K562 (cell line): ENCODE measurements at regions not wholly inside any gene's neighbourhood (a gene's known extent, or its start where the extent isn't known, plus 50 kb on each side); places are given as distances from the start of the nearest gene placed in this dataset.

Experiments used
- ATAC-seq: fragments of 200-7000 bp; cut with Tn5 transposase; 3 replicates; pipeline ENCODE4 v1.9.1; 2020; ENCODE audit warnings: moderate library complexity
- BruUV-seq: library from RNA; stranded (reverse); fragments of 400-500 nt; replicated peaks from 2 replicates; lab custom pipeline; 2021; lab: Mats Ljungman, UMichigan
- CTCF ChIA-PET: fragments of 300-600 bp; formaldehyde crosslinking; extraction: SDS; loops from one replicate; lab custom pipeline; 2021; ENCODE audit warnings: low intra/inter-chr PET ratio; lab: Yijun Ruan, JAX
- POLR2A ChIA-PET: fragments of 300-600, 350-650 bp; sonication (Branson Sonifier 250); formaldehyde crosslinking; extraction: SDS; loops from one replicate; lab custom pipeline; 2021; ENCODE audit warnings: antibody characterized with exemption, inconsistent platforms; lab: Yijun Ruan, JAX
- DNase-seq, 4 experiments: peaks; one replicate each; pipeline versions ENCODE4 v3.0.0 to v3.0.0-alpha.2; 2011 to 2018; ENCODE audit warnings: low spot score in 3 of 4, mixed read lengths in 3 of 4; ENCODE audit errors: extremely low read depth in 1 of 4
- FAIRE-seq: peaks from 2 replicates; lab custom pipeline; 2011; peaks lifted over from hg19 to GRCh38; lab: Jason Lieb, UNC
- H2AFZ ChIP-seq: 2 replicates; pipeline ENCODE4 v1.6.0; 2011; ENCODE audit warnings: low read depth, low read length, control low read depth, inconsistent platforms
- H3K27ac ChIP-seq: fragments of 200-600 bp; 3 replicates; pipeline ENCODE4 v1.8.0; 2011; ENCODE audit warnings: low read depth, mild to moderate bottlenecking, control low read depth, inconsistent platforms, low read length, moderate library complexity, mixed read lengths; ENCODE audit errors: extremely low read depth
- H3K27me3 ChIP-seq, 2 experiments: fragments of 300-600 bp in 1 of 2; 2 replicates in 1 of 2; 3 replicates in 1 of 2; pipeline versions ENCODE4 v1.6.0 to v1.8.0; 2011; ENCODE audit warnings: inconsistent platforms in 2 of 2, low read length in 2 of 2, mild to moderate bottlenecking in 1 of 2, mixed read lengths in 1 of 2, moderate library complexity in 1 of 2; ENCODE audit not compliant: control insufficient read depth in 2 of 2, insufficient read depth in 2 of 2
- H3K36me3 ChIP-seq: fragments of 300-600 bp; 3 replicates; pipeline ENCODE4 v1.8.0; 2011; ENCODE audit warnings: mild to moderate bottlenecking, low read length, inconsistent platforms; ENCODE audit not compliant: control insufficient read depth, insufficient read depth
- H3K4me1 ChIP-seq, 2 experiments: fragments of 200-600 bp in 1 of 2; replicated peaks in 1 of 2; 2 replicates in 1 of 2; 3 replicates in 1 of 2; pipeline versions ENCODE4 v1.5.1 to v1.8.0; 2011; ENCODE audit warnings: inconsistent platforms in 2 of 2, low read length in 2 of 2, mild to moderate bottlenecking in 1 of 2, mixed read lengths in 1 of 2, moderate library complexity in 1 of 2; ENCODE audit not compliant: control insufficient read depth in 2 of 2, insufficient read depth in 2 of 2
- H3K4me2 ChIP-seq: 2 replicates; pipeline ENCODE4 v1.6.1; 2011; ENCODE audit warnings: low read length, control low read depth, inconsistent platforms, mixed read lengths; ENCODE audit not compliant: insufficient read depth
- H3K4me3 ChIP-seq: fragments of 200-600 bp; sonication (generic), shearing (Covaris generic); 2 replicates; pipeline ENCODE4 v1.5.1; 2016; ENCODE audit warnings: control low read depth, inconsistent platforms
- H3K79me2 ChIP-seq: fragments of 200-600 bp; 3 replicates; pipeline ENCODE4 v1.8.0; 2011; ENCODE audit warnings: low read length, inconsistent platforms; ENCODE audit not compliant: control insufficient read depth, insufficient read depth
- H3K9ac ChIP-seq, 2 experiments: 2 replicates each; pipeline versions ENCODE4 v1.6.0 to v1.6.1; 2011; ENCODE audit warnings: low read depth in 2 of 2, low read length in 2 of 2, control low read depth in 1 of 2, inconsistent platforms in 1 of 2, mild to moderate bottlenecking in 1 of 2, mixed read lengths in 1 of 2; ENCODE audit not compliant: insufficient read depth in 1 of 2
- H3K9me1 ChIP-seq: one replicate; pipeline ENCODE4 v1.6.0; 2011; ENCODE audit warnings: inconsistent platforms, mild to moderate bottlenecking, low read length, moderate library complexity; ENCODE audit not compliant: control insufficient read depth, insufficient read depth
- H3K9me3 ChIP-seq: replicated peaks from 2 replicates; pipeline ENCODE4 v1.5.1; 2011; ENCODE audit warnings: low read depth, low read length, inconsistent platforms; ENCODE audit not compliant: control insufficient read depth, insufficient read depth
- H4K20me1 ChIP-seq: replicated peaks from 2 replicates; pipeline ENCODE4 v1.6.1; 2011; ENCODE audit warnings: low read length, inconsistent platforms, mixed read lengths; ENCODE audit not compliant: control insufficient read depth, insufficient read depth
- CBFB ChIP-seq: sonication (generic); formaldehyde crosslinking; IDR thresholded peaks from 2 replicates; pipeline ENCODE4 v1.4.0; 2020; ENCODE audit warnings: mild to moderate bottlenecking, missing genetic modification reagents
- HSF4 ChIP-seq: fragments of 250-450 bp; sonication (Bioruptor Pico); IDR thresholded peaks from 2 replicates; pipeline ENCODE4 v2.1.2; 2022; ENCODE audit warnings: mild to moderate bottlenecking, moderate library complexity, borderline replicate concordance
- JUND ChIP-seq, 2 experiments: IDR thresholded peaks; 2 replicates in 1 of 2; 3 replicates in 1 of 2; pipeline ENCODE4 v1.6.1; 2011; ENCODE audit warnings: borderline replicate concordance in 2 of 2, low read depth in 2 of 2, low read length in 2 of 2, improper control_type of control experiment in 1 of 2, missing biosample characterization in 1 of 2, missing genetic modification characterization in 1 of 2, missing genetic modification reagents in 1 of 2
- MAFF ChIP-seq: IDR thresholded peaks from 2 replicates; pipeline ENCODE4 v1.6.1; 2012; ENCODE audit warnings: low read length, improper control_type of control experiment
- NEUROD1 ChIP-seq: fragments of 150-350 bp; IDR thresholded peaks from 2 replicates; pipeline ENCODE4 v1.6.1; 2014; ENCODE audit warnings: borderline replicate concordance, low read length, low read depth; ENCODE audit not compliant: partially characterized antibody
- PRMT5 ChIP-seq: sonication (generic); formaldehyde crosslinking; IDR thresholded peaks from 2 replicates; pipeline ENCODE4 v1.5.0; 2020; ENCODE audit warnings: missing genetic modification reagents
- RBM34 ChIP-seq: fragments of 200-400 bp; formaldehyde crosslinking; IDR thresholded peaks from 2 replicates; pipeline ENCODE4 v1.6.1; 2018; ENCODE audit warnings: low read length, borderline replicate concordance; ENCODE audit not compliant: insufficient read depth
- TCF7 ChIP-seq: sonication (generic); IDR thresholded peaks from 2 replicates; pipeline ENCODE4 v1.6.1; 2016; ENCODE audit warnings: antibody characterized with exemption, borderline replicate concordance
- XRCC5 ChIP-seq: fragments of 200-400 bp; formaldehyde crosslinking; IDR thresholded peaks from 2 replicates; pipeline ENCODE4 v1.6.1; 2017; ENCODE audit warnings: low read depth, mild to moderate bottlenecking, low read length
- ZBTB33 ChIP-seq: sonication (generic); formaldehyde crosslinking; IDR thresholded peaks from 2 replicates; pipeline ENCODE4 v1.8.1; 2023; ENCODE audit warnings: mild to moderate bottlenecking, missing genetic modification reagents
- ZNF24 ChIP-seq: fragments of 450-650 bp; IDR thresholded peaks from 2 replicates; pipeline ENCODE4 v1.6.1; 2016
- WGBS: fragments of 100-300 bp; shearing (Covaris generic); methylation state at CpG from one replicate; pipeline ENCODE4 v1.1.6; 2016; ENCODE audit warnings: low coverage, mixed read lengths; ENCODE audit not compliant: insufficient coverage; ENCODE audit errors: missing lambda C conversion rate; 5-methylcytosine and 5-hydroxymethylcytosine counted together
- in situ Hi-C: fragments of 300-500 bp; cut with MboI; formaldehyde crosslinking; loops from 4 replicates; pipeline ENCODE4 v1.15.0; 2018; ENCODE audit warnings: inconsistent platforms, mixed read lengths
- intact Hi-C: fragments of 100-400 bp; cut with micrococcal nuclease; formaldehyde crosslinking; loops from 2 replicates; pipeline ENCODE4 v1.14.2; 2022
- TF ChIP-seq, protein P1 (sequence below): fragments of 450-650 bp; formaldehyde crosslinking; IDR thresholded peaks from 2 replicates; pipeline ENCODE4 v1.4.0; 2022; ENCODE audit warnings: missing genetic modification characterization

DNA sequence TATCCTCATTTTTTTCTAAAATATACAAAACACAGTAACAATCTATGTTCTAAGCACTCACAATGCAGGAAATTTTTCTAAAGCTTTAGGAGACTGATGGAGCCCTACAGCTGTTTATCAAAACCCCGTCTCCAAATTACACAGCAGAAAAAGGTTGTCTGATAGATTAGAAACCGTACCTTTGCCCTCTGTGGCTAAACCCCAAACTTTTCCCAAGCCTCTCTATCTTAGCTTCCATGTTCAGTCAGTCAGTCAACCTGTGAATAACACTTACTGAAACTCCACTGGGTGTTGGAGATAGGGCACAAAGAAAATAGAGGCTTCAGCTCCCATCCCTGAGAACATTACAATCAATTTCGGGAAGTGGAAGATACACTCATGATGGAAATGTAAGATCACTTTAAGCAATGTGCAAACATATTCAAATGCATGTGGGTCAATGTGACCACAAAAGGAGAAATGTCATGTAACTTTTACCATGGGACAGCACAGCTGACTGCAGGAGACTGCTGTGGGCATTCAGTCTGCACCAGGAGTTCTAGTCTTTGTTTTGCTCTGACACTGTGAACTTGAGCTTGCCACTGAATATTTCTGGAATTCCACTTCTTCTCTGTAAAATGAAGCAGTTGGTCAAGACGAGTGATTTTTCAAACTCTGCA is 279.5 kb upstream of the PIK3R1 start:
- no peak overlapping the region for H3K4me2 ChIP-seq
- TF ChIP-seq HSF4 (CRISPR knock-in tag) = no peak
- no peak for TF ChIP-seq ZNF24
- no peak for TF ChIP-seq XRCC5
- no peak for TF ChIP-seq CBFB (CRISPR knock-in tag)
- TF ChIP-seq JUND (IDR thresholded peaks at IDR 0.05; ENCODE audit: borderline replicate concordance, low read depth, low read length) = no peak
- no peak for TF ChIP-seq JUND (tag; IDR thresholded peaks at IDR 0.05; ENCODE audit: borderline replicate concordance, low read depth, low read length)
- TF ChIP-seq, protein P1, sequence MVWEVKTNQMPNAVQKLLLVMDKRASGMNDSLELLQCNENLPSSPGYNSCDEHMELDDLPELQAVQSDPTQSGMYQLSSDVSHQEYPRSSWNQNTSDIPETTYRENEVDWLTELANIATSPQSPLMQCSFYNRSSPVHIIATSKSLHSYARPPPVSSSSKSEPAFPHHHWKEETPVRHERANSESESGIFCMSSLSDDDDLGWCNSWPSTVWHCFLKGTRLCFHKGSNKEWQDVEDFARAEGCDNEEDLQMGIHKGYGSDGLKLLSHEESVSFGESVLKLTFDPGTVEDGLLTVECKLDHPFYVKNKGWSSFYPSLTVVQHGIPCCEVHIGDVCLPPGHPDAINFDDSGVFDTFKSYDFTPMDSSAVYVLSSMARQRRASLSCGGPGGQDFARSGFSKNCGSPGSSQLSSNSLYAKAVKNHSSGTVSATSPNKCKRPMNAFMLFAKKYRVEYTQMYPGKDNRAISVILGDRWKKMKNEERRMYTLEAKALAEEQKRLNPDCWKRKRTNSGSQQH = no peak
- TF ChIP-seq ZBTB33 = no peak
- TF ChIP-seq MAFF = no peak
- TF ChIP-seq NEUROD1 = no peak
- TF ChIP-seq RBM34 = no peak
- TF ChIP-seq TCF7 = no peak
- TF ChIP-seq PRMT5 (CRISPR knock-in tag) = no peak
- POLR2A ChIA-PET = no interaction called here
- intact Hi-C loops = no loop called here
- H2AFZ ChIP-seq = no peak overlapping the region
- H3K9me3 ChIP-seq = no peaks in the 10 kb centered on the region
- no peaks in the 10 kb centered on the region for H3K36me3 ChIP-seq
- H3K4me3 ChIP-seq = no peak overlapping the region
- FAIRE-seq = no peak
- no peaks in the 10 kb centered on the region for H3K4me1 ChIP-seq
- H3K79me2 ChIP-seq = no peaks in the 10 kb centered on the region
- CTCF ChIA-PET = no interaction called here
- H3K9me1 ChIP-seq = no peaks in the 10 kb centered on the region
- no peak overlapping the region for H3K27ac ChIP-seq
- no TSS peak for BruUV-seq
- no peak for ATAC-seq
- DNase-seq = no peak
- in situ Hi-C loops = no loop called here
- WGBS = 0% methylated on average over 4 of the region's 4 CpGs
- H3K9ac ChIP-seq = no peak overlapping the region
- no peaks in the 10 kb centered on the region; a peak in 1 of 5 replicates for H3K27me3 ChIP-seq
- H4K20me1 ChIP-seq = no peaks in the 10 kb centered on the region
